CD4-positive, alpha-beta T cell (primary cell): ENCODE measurements at regions not wholly inside any gene's neighbourhood (a gene's known extent, or its start where the extent isn't known, plus 50 kb on each side); places are given as distances from the start of the nearest gene placed in this dataset.

Experiments
- ATAC-seq: fragments of 200-7000 bp; cut with Tn5 transposase; one replicate; pipeline ENCODE4 v1.10.0; 2022; ENCODE audit warnings: mild to moderate bottlenecking; ENCODE audit not compliant: poor library complexity
- CTCF ChIA-PET: fragments of 350-600 bp; sonication (Branson Sonifier 250); formaldehyde crosslinking; loops from one replicate; lab custom pipeline; 2021; ENCODE audit warnings: antibody characterized with exemption, inconsistent platforms; lab: Charles Lee
- POLR2A ChIA-PET: fragments of 350-600 bp; sonication (Branson Sonifier 250); formaldehyde crosslinking; loops from one replicate; lab custom pipeline; 2021; ENCODE audit warnings: antibody characterized with exemption, inconsistent platforms; lab: Charles Lee
- DNase-seq, 14 experiments: peaks; one replicate each; pipeline ENCODE4 v3.0.0-alpha.2; 2013 to 2020; ENCODE audit warnings: mixed read lengths in 2 of 14
- H3K27ac ChIP-seq, 2 donors: one replicate each; pipeline versions ENCODE4 v1.5.1 to v1.7.0; 2013; ENCODE audit warnings: low read length in 2 of 2, low read depth in 1 of 2, mild to moderate bottlenecking in 1 of 2
- H3K27me3 ChIP-seq, 2 experiments: 1 replicate in 1 of 2; 2 replicates in 1 of 2; pipeline versions ENCODE4 v1.6.1 to v1.7.0; 2013; ENCODE audit warnings: low read length in 2 of 2, control low read depth in 1 of 2, mild to moderate bottlenecking in 1 of 2, moderate library complexity in 1 of 2; ENCODE audit not compliant: insufficient read depth in 2 of 2, control insufficient read depth in 1 of 2
- H3K36me3 ChIP-seq: one replicate; pipeline ENCODE4 v1.6.1; 2013; ENCODE audit warnings: low read length, control low read depth; ENCODE audit not compliant: insufficient read depth
- H3K4me1 ChIP-seq: one replicate; pipeline ENCODE4 v1.6.1; 2013; ENCODE audit warnings: low read length, control low read depth; ENCODE audit not compliant: insufficient read depth
- H3K4me3 ChIP-seq: one replicate; pipeline ENCODE4 v1.5.1; 2013; ENCODE audit warnings: mild to moderate bottlenecking, low read length, moderate library complexity
- H3K9me3 ChIP-seq, 2 experiments: 1 replicate in 1 of 2; 2 replicates in 1 of 2; pipeline versions ENCODE4 v1.6.1 to v1.7.0; 2013; ENCODE audit warnings: low read length in 2 of 2, mild to moderate bottlenecking in 2 of 2, control low read depth in 1 of 2, moderate library complexity in 1 of 2; ENCODE audit not compliant: control insufficient read depth in 1 of 2, insufficient read depth in 1 of 2
- H3K27ac Mint-ChIP-seq: one replicate; pipeline ENCODE4 v1.8.0; 2020; ENCODE audit warnings: mixed read lengths
- H3K27me3 Mint-ChIP-seq: one replicate; pipeline ENCODE4 v1.8.0; 2021; ENCODE audit warnings: mixed read lengths
- H3K36me3 Mint-ChIP-seq: one replicate; pipeline ENCODE4 v1.8.0; 2021; ENCODE audit warnings: low read depth, mixed read lengths
- H3K4me1 Mint-ChIP-seq: one replicate; pipeline ENCODE4 v1.8.0; 2021; ENCODE audit warnings: low read depth, mixed read lengths
- H3K4me3 Mint-ChIP-seq: one replicate; pipeline ENCODE4 v1.8.0; 2020; ENCODE audit warnings: mild to moderate bottlenecking, mixed read lengths
- H3K9me3 Mint-ChIP-seq: one replicate; pipeline ENCODE4 v1.8.0; 2020; ENCODE audit warnings: mixed read lengths
- intact Hi-C, 2 experiments: fragments of 100-400 bp; cut with DNase I in 1 of 2; cut with micrococcal nuclease in 1 of 2; formaldehyde crosslinking; loops; one replicate each; pipeline versions ENCODE4 v1.15.1 to v1.9.0; 2023 to 2025; cut with DNase I, micrococcal nuclease
- TF ChIP-seq, protein P1 (sequence below): fragments of 200-600 bp; IDR thresholded peaks from one replicate; pipeline ENCODE4 v1.8.0; 2022; ENCODE audit warnings: antibody characterized with exemption, mild to moderate bottlenecking

DNA sequence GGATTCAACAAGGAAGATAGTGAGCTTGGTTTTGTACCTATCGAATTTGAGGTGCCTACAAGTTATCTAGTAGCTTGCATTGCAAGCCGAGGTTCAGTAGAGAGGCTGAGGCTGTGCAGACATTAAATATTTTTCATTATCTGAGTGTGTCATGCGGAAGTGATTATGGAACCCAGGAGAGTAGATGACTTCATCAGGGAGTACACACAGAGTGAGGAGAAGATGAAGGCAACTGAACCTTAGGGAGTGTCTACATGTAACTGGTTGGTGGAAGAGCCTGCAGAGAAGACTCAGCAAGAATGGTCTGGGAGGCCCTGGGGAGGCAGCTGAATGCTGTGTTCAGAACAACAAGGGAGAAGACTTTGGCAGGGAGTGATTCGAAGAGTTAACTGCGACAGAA, 393.9 kb downstream of the ARHGEF28 start:
- CTCF ChIA-PET: no interaction called here
- no peak overlapping the region for H3K27ac Mint-ChIP-seq
- intact Hi-C loops: no loop called here

DNA sequence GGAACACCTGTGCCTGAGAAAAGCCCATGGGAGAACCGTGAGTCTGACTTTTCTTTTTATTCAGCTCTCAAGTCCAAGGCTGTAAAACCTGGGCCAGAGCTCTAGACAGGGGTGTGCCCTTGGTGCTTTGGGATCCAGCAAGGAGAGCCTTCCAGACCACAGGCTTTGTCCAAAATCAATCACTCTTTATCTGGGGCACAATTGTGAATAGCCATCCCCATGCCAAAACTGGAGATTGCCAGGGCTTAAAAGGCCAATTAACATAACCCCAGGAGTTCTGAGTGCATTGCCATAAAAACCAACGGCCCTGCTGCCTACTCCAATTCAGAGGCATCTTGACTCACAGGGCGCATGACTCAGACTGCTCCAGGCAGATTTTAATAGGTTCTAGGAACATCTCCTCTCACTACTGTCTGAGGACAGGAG, 391.8 kb downstream of the ARHGEF28 start:
- Mint-ChIP-seq H3K4me1 (no peaks in the 10 kb centered on the region), H3K36me3 (no peaks in the 10 kb centered on the region), H3K27ac (no peak overlapping the region), H3K4me3 (no peak overlapping the region), H3K9me3 (no peaks in the 10 kb centered on the region), H3K27me3 (peaks cover 30% of the 10 kb centered on the region)
- no peaks in the 10 kb centered on the region for H3K4me1 ChIP-seq
- no peak for ATAC-seq
- H3K9me3 ChIP-seq: no peaks in the 10 kb centered on the region
- peaks cover 0 to 2% of the 10 kb centered on the region in 2 experiments for H3K27me3 ChIP-seq
- H3K27ac ChIP-seq: no peak overlapping the region
- DNase-seq: no peak
- intact Hi-C loops: no loop called here
- TF ChIP-seq, protein P1, sequence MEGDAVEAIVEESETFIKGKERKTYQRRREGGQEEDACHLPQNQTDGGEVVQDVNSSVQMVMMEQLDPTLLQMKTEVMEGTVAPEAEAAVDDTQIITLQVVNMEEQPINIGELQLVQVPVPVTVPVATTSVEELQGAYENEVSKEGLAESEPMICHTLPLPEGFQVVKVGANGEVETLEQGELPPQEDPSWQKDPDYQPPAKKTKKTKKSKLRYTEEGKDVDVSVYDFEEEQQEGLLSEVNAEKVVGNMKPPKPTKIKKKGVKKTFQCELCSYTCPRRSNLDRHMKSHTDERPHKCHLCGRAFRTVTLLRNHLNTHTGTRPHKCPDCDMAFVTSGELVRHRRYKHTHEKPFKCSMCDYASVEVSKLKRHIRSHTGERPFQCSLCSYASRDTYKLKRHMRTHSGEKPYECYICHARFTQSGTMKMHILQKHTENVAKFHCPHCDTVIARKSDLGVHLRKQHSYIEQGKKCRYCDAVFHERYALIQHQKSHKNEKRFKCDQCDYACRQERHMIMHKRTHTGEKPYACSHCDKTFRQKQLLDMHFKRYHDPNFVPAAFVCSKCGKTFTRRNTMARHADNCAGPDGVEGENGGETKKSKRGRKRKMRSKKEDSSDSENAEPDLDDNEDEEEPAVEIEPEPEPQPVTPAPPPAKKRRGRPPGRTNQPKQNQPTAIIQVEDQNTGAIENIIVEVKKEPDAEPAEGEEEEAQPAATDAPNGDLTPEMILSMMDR: no peak
- H3K36me3 ChIP-seq: no peaks in the 10 kb centered on the region
- no peak overlapping the region for H3K4me3 ChIP-seq
- ChIA-PET POLR2A (no interaction called here), CTCF (no interaction called here)

More for the DNA sequence above, 393.9 kb downstream of the ARHGEF28 start:
- Histone ChIP-seq H3K27ac (no peak overlapping the region), H3K27me3 (peaks cover 0 to 2% of the 10 kb centered on the region in 2 experiments), H3K36me3 (no peaks in the 10 kb centered on the region), H3K4me1 (no peaks in the 10 kb centered on the region), H3K9me3 (no peaks in the 10 kb centered on the region), H3K4me3 (no peak overlapping the region)
- H3K4me3 Mint-ChIP-seq: no peak overlapping the region
- H3K4me1 Mint-ChIP-seq: no peaks in the 10 kb centered on the region
- TF ChIP-seq, protein P1: no peak
- peaks cover 23% of the 10 kb centered on the region for H3K27me3 Mint-ChIP-seq
- POLR2A ChIA-PET: no interaction called here
- no peaks in the 10 kb centered on the region for H3K36me3 Mint-ChIP-seq
- H3K9me3 Mint-ChIP-seq: no peaks in the 10 kb centered on the region
- DNase-seq (no peak), ATAC-seq (no peak)

DNA sequence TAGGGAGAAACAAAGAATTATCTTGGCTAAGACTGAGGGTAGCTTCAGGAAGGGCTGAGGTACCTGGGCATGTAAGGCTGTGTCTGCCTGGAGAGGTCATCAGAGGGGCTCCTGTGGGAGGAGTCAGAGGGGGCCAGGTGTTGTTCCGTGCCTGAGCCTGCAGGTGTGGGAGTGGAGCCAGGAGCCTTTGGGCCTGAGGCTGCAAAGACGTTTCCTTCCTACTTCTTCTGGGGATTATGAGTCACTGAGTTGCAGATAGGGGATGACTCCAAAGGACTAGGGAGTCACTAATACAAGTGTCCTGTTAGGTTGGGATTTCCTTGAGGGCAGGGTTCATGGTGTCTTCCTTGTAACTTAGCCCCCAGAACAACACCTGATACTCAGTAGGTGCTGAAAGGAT, 391.1 kb downstream of the ARHGEF28 start:
- no peaks in the 10 kb centered on the region for H3K36me3 ChIP-seq
- peaks cover 0 to 2% of the 10 kb centered on the region in 2 experiments for H3K27me3 ChIP-seq
- Mint-ChIP-seq H3K27me3 (peaks cover 35% of the 10 kb centered on the region), H3K4me3 (no peak overlapping the region), H3K36me3 (no peaks in the 10 kb centered on the region), H3K27ac (no peak overlapping the region), H3K4me1 (no peaks in the 10 kb centered on the region), H3K9me3 (no peaks in the 10 kb centered on the region)
- intact Hi-C loops: no loop called here
- H3K27ac ChIP-seq: no peak overlapping the region
- ATAC-seq: no peak
- TF ChIP-seq, protein P1: no peak
- DNase-seq: no peak
- no peaks in the 10 kb centered on the region for H3K9me3 ChIP-seq
- ChIA-PET POLR2A (no interaction called here), CTCF (no interaction called here)
- no peak overlapping the region for H3K4me3 ChIP-seq
- H3K4me1 ChIP-seq: no peaks in the 10 kb centered on the region
